ENCODE measurements at regions not wholly inside any gene's neighbourhood (a gene's known extent, or its start where the extent isn't known, plus 50 kb on each side); places are given as distances from the start of the nearest gene placed in this dataset.
A peak's percentile ranks its signal among the peaks of the same experiment; 100 is the strongest.

GRCh38 chr6:147033267-147033666 is 170.9 kb upstream of the STXBP5 start:
- H3K4me1 Mint-ChIP-seq = no peaks in the 10 kb centered on the region
- H3K27ac Mint-ChIP-seq = no peak overlapping the region
- no peak for DNase-seq
- TF ChIP-seq, protein P1, sequence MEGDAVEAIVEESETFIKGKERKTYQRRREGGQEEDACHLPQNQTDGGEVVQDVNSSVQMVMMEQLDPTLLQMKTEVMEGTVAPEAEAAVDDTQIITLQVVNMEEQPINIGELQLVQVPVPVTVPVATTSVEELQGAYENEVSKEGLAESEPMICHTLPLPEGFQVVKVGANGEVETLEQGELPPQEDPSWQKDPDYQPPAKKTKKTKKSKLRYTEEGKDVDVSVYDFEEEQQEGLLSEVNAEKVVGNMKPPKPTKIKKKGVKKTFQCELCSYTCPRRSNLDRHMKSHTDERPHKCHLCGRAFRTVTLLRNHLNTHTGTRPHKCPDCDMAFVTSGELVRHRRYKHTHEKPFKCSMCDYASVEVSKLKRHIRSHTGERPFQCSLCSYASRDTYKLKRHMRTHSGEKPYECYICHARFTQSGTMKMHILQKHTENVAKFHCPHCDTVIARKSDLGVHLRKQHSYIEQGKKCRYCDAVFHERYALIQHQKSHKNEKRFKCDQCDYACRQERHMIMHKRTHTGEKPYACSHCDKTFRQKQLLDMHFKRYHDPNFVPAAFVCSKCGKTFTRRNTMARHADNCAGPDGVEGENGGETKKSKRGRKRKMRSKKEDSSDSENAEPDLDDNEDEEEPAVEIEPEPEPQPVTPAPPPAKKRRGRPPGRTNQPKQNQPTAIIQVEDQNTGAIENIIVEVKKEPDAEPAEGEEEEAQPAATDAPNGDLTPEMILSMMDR (IDR thresholded peaks at IDR 0.05) = no peak
- H3K9me3 Mint-ChIP-seq = no peaks in the 10 kb centered on the region
- H3K27me3 Mint-ChIP-seq (ENCODE audit: low read depth, poor library complexity) = no peaks in the 10 kb centered on the region
- H3K4me3 Mint-ChIP-seq = no peak overlapping the region
- no peaks in the 10 kb centered on the region for H3K36me3 Mint-ChIP-seq (ENCODE audit: low read depth)

DNA sequence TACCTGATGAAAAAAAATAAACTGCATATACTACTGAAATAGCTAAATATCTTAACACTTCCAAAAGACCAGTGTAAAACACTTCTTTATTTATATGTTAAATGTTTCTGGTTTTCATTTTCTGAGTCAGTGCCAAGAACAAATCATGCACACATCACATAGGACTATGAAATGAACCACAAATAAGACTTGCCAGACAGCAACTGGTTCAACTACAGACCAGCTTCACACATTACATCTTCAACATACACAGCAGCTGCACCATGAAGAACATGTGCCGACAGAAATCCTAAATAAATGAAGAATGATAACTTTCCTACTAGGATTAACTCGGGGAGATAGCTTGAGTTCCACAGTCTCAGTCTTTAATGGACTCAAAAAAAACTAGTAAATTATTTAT is 168.3 kb upstream of the STXBP5 start:
- Mint-ChIP-seq H3K27ac (no peak overlapping the region), H3K36me3 (ENCODE audit: low read depth) (no peaks in the 10 kb centered on the region), H3K4me1 (no peaks in the 10 kb centered on the region), H3K9me3 (no peaks in the 10 kb centered on the region), H3K27me3 (ENCODE audit: low read depth, poor library complexity) (no peaks in the 10 kb centered on the region), H3K4me3 (no peak overlapping the region)
- no peak for DNase-seq
- TF ChIP-seq, protein P1 (IDR thresholded peaks at IDR 0.05) = no peak

DNA sequence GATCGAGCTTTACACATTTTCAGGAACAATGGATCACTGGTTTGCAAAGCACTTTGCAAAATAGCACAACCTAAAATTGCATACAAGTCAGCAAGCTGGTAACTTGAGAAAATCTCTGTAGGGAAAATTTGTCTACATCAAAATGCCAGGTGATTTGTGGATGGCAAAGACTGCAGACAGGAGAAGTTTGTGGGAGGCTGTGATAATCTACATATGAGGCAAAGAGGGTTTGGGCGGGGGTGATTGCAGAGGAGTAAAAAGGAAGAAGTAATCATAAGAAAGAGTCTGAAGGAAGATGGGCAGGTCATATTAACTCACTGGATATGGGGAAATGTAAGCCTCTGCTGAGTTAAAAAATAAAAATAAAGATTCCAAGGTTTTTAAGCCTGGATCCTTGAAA is 166.3 kb upstream of the STXBP5 start:
- DNase-seq = no peak
- Mint-ChIP-seq H3K4me1 (no peaks in the 10 kb centered on the region), H3K27ac (no peak overlapping the region), H3K27me3 (ENCODE audit: low read depth, poor library complexity) (no peaks in the 10 kb centered on the region), H3K4me3 (no peak overlapping the region), H3K36me3 (ENCODE audit: low read depth) (no peaks in the 10 kb centered on the region), H3K9me3 (peaks cover 2% of the 10 kb centered on the region)
- TF ChIP-seq, protein P1 (IDR thresholded peaks at IDR 0.05) = no peak

DNA sequence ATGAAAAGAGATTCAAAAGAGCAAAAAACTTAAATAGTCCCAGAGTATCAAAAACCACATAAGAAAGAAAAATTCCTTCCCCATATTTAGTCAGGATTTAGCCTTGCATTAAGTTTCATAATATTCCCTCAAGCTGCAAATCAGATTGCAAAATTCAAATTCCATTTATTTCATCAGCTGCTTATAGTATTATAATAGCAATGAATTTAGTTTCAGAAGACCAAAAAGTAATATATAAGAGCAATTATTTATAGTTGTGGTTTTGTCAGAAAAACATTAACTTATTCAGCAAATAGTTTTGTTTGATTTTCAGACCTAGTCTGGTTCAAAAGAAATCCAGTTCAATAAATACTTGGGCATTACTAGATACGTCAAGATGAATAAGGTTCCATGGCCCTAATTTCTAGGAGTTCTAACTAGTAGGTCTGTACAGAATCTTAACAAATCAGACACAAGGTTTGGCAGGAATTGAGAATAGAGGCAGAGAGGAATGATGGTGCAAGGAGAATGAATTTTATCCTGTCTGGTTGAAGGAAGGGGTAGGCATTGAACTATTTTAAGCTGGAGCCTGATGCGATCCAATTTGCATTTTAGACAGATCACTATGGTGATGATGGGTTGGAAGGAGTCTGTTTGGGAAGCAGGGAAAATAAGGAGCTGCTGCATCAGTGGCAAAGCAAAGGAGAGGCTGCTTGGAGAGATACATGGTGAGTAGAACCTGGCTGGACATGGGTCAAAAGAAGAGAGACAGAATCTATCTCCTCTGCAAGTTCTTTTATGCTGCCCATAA is 163.9 kb upstream of the STXBP5 start:
- Mint-ChIP-seq H3K36me3 (ENCODE audit: low read depth) (peaks cover 6% of the 10 kb centered on the region), H3K4me1 (no peaks in the 10 kb centered on the region), H3K9me3 (peaks cover 17% of the 10 kb centered on the region), H3K4me3 (no peak overlapping the region), H3K27ac (no peak overlapping the region), H3K27me3 (ENCODE audit: low read depth, poor library complexity) (no peaks in the 10 kb centered on the region)
- DNase-seq = no peak
- TF ChIP-seq, protein P1 (IDR thresholded peaks at IDR 0.05) = no peak

- TF ChIP-seq, protein P1 (IDR thresholded peaks at IDR 0.05) = no peak
- Mint-ChIP-seq H3K4me3 (no peak overlapping the region), H3K9me3 (peaks cover 17% of the 10 kb centered on the region), H3K36me3 (ENCODE audit: low read depth) (peaks cover 6% of the 10 kb centered on the region), H3K27me3 (ENCODE audit: low read depth, poor library complexity) (no peaks in the 10 kb centered on the region), H3K4me1 (no peaks in the 10 kb centered on the region), H3K27ac (no peak overlapping the region)
- no peak for DNase-seq
Observed at GRCh38 chr6:147042679-147043078, 161.5 kb upstream of the STXBP5 start.

- Mint-ChIP-seq H3K4me3 (no peak overlapping the region), H3K9me3 (peaks cover 17% of the 10 kb centered on the region), H3K27ac (peak overlapping the region; percentile 10), H3K27me3 (ENCODE audit: low read depth, poor library complexity) (peaks cover 4% of the 10 kb centered on the region), H3K4me1 (no peaks in the 10 kb centered on the region), H3K36me3 (ENCODE audit: low read depth) (peaks cover 6% of the 10 kb centered on the region)
- TF ChIP-seq, protein P1 (IDR thresholded peaks at IDR 0.05) = no peak
- no peak for DNase-seq
Observed at GRCh38 chr6:147043994-147044477, 160.2 kb upstream of the STXBP5 start.

Measured in nephron progenitor cell (in vitro differentiated cells).